ENCODE measurements at regions not wholly inside any gene's neighbourhood (a gene's known extent, or its start where the extent isn't known, plus 50 kb on each side); places are given as distances from the start of the nearest gene placed in this dataset.

GRCh38 chr18:42520138-42520537 is 565.1 kb downstream of the PIK3C3 start:
- ChIA-PET CTCF (ENCODE audit: low intra/inter-chr PET ratio) (no interaction called here), POLR2A (no interaction called here)
- ATAC-seq (no peak), FAIRE-seq (no peak), DNase-seq (ENCODE audit: extremely low read depth in 1 of 4, low spot score in 3 of 4) (no peak)
- Histone ChIP-seq H2AFZ (ENCODE audit: low read depth, low read length) (no peak overlapping the region), H3K9ac (ENCODE audit: insufficient read depth in 1 of 2, low read depth in 2 of 2, low read length in 2 of 2) (no peak overlapping the region), H3K36me3 (ENCODE audit: control insufficient read depth, insufficient read depth, low read length) (no peaks in the 10 kb centered on the region), H3K4me3 (no peak overlapping the region), H3K27ac (ENCODE audit: extremely low read depth, low read depth, low read length) (no peak overlapping the region), H3K4me1 (replicated peaks in 1 of 2; ENCODE audit: control insufficient read depth in 2 of 2, insufficient read depth in 2 of 2, low read length in 2 of 2) (no peaks in the 10 kb centered on the region), H3K9me1 (ENCODE audit: control insufficient read depth, insufficient read depth, low read length) (no peaks in the 10 kb centered on the region), H3K9me3 (replicated peaks; ENCODE audit: control insufficient read depth, insufficient read depth, low read depth, low read length) (no peaks in the 10 kb centered on the region), H3K4me2 (ENCODE audit: insufficient read depth, low read length) (no peak overlapping the region), H3K27me3 (ENCODE audit: control insufficient read depth in 2 of 2, insufficient read depth in 2 of 2, low read length in 2 of 2) (no peaks in the 10 kb centered on the region), H4K20me1 (replicated peaks; ENCODE audit: control insufficient read depth, insufficient read depth, low read length) (no peaks in the 10 kb centered on the region), H3K79me2 (ENCODE audit: control insufficient read depth, insufficient read depth, low read length) (no peaks in the 10 kb centered on the region)
- intact Hi-C loops (cut with micrococcal nuclease), result no loop called here
- WGBS (ENCODE audit: insufficient coverage, low coverage, missing lambda C conversion rate), result 0% methylated on average over 2 of the region's 2 CpGs
- no TSS peak for BruUV-seq (replicated peaks)
- in situ Hi-C loops (cut with MboI), result no loop called here
- TF ChIP-seq ZC3H8 (IDR thresholded peaks at IDR 0.05) (no peak), CHD4 (IDR thresholded peaks at IDR 0.05; ENCODE audit: insufficient read depth, insufficient replicate concordance, low read depth, low read length, poor library complexity, severe bottlenecking) (no peak), HNRNPH1 (optimal IDR thresholded peaks at IDR 0.05; ENCODE audit: low read depth, low read length) (no peak), PHB (CRISPR knock-in tag; IDR thresholded peaks at IDR 0.05) (no peak), ZNF274 (IDR thresholded peaks at IDR 0.05; ENCODE audit: borderline replicate concordance, low read depth, low read length) (no peak), ZBTB43 (CRISPR knock-in tag; IDR thresholded peaks at IDR 0.05) (no peak), CBX3 (IDR thresholded peaks at IDR 0.05; ENCODE audit: borderline replicate concordance in 1 of 2, low read length in 2 of 2) (no peak)
